Upper lobe of left lung (tissue), 6 donors: ENCODE measurements at regions not wholly inside any gene's neighbourhood (a gene's known extent, or its start where the extent isn't known, plus 50 kb on each side); places are given as distances from the start of the nearest gene placed in this dataset.

Experiments used
- ATAC-seq, 2 donors: fragments of 200-7000 bp; cut with Tn5 transposase; one replicate each; pipeline ENCODE4 v1.9.1; 2022; ENCODE audit warnings: mild to moderate bottlenecking in 2 of 2, moderate library complexity in 2 of 2; ENCODE audit not compliant: low FRiP score in 2 of 2
- DNase-seq, 2 donors: peaks; one replicate each; pipeline ENCODE4 v3.0.0-alpha.2; 2019 to 2020
- H3K27ac ChIP-seq, 4 donors: fragments of 200-600 bp; sonication (generic); one replicate each; pipeline ENCODE4 v1.5.1; 2016 to 2019
- H3K27me3 ChIP-seq, 4 donors: fragments of 200-600 bp; sonication (generic); one replicate each; pipeline ENCODE4 v1.5.1; 2017 to 2019
- H3K36me3 ChIP-seq, 4 donors: fragments of 200-600 bp; sonication (generic); one replicate each; pipeline ENCODE4 v1.5.1; 2016 to 2019
- H3K4me1 ChIP-seq, 4 donors: fragments of 200-600 bp; sonication (generic); one replicate each; pipeline ENCODE4 v1.5.1; 2018 to 2019
- H3K4me3 ChIP-seq, 4 donors: fragments of 200-600 bp; sonication (generic); one replicate each; pipeline ENCODE4 v1.5.1; 2017 to 2019; ENCODE audit warnings: mild to moderate bottlenecking in 2 of 4, moderate library complexity in 1 of 4
- H3K9me3 ChIP-seq, 4 donors: fragments of 200-600 bp; sonication (generic); one replicate each; pipeline ENCODE4 v1.5.1; 2018 to 2019
- CTCF ChIP-seq, 6 experiments: fragments of 450-650 bp in 4 of 6; fragments of 200-600 bp in 2 of 6; sonication (generic) in 2 of 6; IDR thresholded peaks; one replicate each; pipeline ENCODE4 v1.5.1; 2016 to 2019; ENCODE audit warnings: antibody characterized with exemption in 6 of 6
- EP300 ChIP-seq, 4 donors: sonication (generic); formaldehyde crosslinking; IDR thresholded peaks; one replicate each; pipeline ENCODE4 v1.5.1; 2017; ENCODE audit warnings: antibody characterized with exemption in 4 of 4, control low read depth in 2 of 4
- POLR2A ChIP-seq, 4 donors: fragments of 450-650 bp; IDR thresholded peaks; one replicate each; pipeline ENCODE4 v1.5.1; 2016 to 2017; ENCODE audit warnings: antibody characterized with exemption in 4 of 4, mild to moderate bottlenecking in 2 of 4
- POLR2AphosphoS5 ChIP-seq, 2 donors: sonication (generic); formaldehyde crosslinking; IDR thresholded peaks; one replicate each; pipeline ENCODE4 v1.5.1; 2017; ENCODE audit warnings: antibody characterized with exemption in 2 of 2
- WGBS, 2 donors: methylation state at CpG; one replicate each; pipeline ENCODE4 v1.1.5; 2017 to 2018; 5-methylcytosine and 5-hydroxymethylcytosine counted together
- donor health status: DM: no; HTN: no; CAD: no; lungs with moderate emphysema.
- donor health status: DM: no; HTN: yes; CAD: no; lungs with severe emphysema.

GRCh38 chr10:47193666-47194065 lies 106.3 kb upstream of the GDF10 start:
- no peaks in the 10 kb centered on the region for H3K9me3 ChIP-seq
- ATAC-seq (no peak), DNase-seq (no peak)
- no peaks in the 10 kb centered on the region for H3K27me3 ChIP-seq
- H3K36me3 ChIP-seq: no peaks in the 10 kb centered on the region
- no peak overlapping the region for H3K27ac ChIP-seq
- 94 to 95% methylated on average over 4 to 6 of the region's 6 CpGs for WGBS, 2 donors
- no peaks in the 10 kb centered on the region for H3K4me1 ChIP-seq
- H3K4me3 ChIP-seq: no peak overlapping the region
- TF ChIP-seq POLR2A (IDR thresholded peaks at IDR 0.05): no peak
- no peak for TF ChIP-seq EP300 (IDR thresholded peaks at IDR 0.05)
- no peak for TF ChIP-seq POLR2AphosphoS5 (IDR thresholded peaks at IDR 0.05)
- no peak for TF ChIP-seq CTCF (IDR thresholded peaks at IDR 0.05)

DNA sequence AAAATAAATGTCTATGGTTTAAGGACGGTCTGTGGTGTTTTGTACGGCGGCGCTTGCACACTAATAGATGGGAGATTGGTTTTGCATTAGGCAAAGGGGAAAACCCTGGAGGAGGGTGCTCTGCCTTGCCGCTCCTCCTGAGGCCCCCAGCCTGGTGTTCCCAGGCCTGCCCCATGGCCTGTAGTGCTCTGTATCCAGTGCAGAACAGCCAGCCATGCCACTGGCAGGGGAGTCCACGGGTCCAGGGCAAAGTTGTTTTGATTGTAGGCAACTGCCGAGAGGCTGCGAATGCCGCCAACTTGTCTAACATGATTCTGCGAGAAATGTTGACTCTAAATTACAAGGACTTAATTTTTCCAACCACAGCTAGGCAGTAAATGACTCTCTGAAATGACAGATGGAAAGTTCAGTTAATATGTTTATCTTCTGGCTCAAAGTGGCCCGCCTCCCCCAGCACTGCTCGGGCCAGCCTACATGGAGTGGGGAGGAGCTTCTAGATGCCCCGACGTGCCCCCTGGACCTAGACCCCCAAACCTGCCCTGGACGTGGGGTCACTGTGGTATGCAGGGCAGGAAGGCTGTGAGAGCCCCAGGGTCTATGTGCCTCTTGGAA lies 104.6 kb upstream of the GDF10 start:
- ATAC-seq: no peak
- TF ChIP-seq EP300 (IDR thresholded peaks at IDR 0.05) (no peak), POLR2A (IDR thresholded peaks at IDR 0.05) (no peak), POLR2AphosphoS5 (IDR thresholded peaks at IDR 0.05) (no peak), CTCF (IDR thresholded peaks at IDR 0.05) (no peak)
- Histone ChIP-seq H3K27ac (no peak overlapping the region), H3K4me1 (no peaks in the 10 kb centered on the region), H3K36me3 (no peaks in the 10 kb centered on the region), H3K9me3 (no peaks in the 10 kb centered on the region), H3K27me3 (no peaks in the 10 kb centered on the region), H3K4me3 (no peak overlapping the region)
- WGBS, 2 donors: 70 to 80% methylated on average over 8 to 15 of the region's 15 CpGs
- peak in 1 of 2 donors; percentile 48 for DNase-seq

DNA sequence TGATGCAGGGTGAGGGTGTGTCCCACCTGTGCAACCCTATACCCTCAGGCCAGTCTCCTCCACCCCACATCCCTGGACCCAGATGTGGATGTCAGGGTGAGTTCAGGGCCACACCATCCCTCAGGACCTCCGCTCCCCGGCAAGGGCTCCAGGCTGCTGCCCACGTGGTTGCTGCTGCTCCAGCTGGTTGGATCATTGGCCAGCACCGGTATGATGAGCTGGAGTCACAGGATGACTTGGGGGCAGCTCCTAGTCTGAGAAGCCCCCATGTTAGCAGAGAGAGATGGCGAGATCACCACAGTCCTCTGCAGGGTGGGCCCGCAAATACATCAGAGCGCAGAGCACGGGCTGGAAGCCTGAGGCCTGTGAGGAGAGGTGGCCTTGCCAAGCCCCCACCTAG lies 103.3 kb upstream of the GDF10 start:
- DNase-seq (peak in 1 of 2 donors; percentile 49), ATAC-seq (no peak)
- 94 to 97% methylated on average over 8 of the region's 8 CpGs for WGBS, 2 donors
- Histone ChIP-seq H3K27me3 (no peaks in the 10 kb centered on the region), H3K27ac (no peak overlapping the region), H3K4me1 (no peaks in the 10 kb centered on the region), H3K4me3 (no peak overlapping the region), H3K36me3 (no peaks in the 10 kb centered on the region), H3K9me3 (peaks cover 0 to 3% (median 0%) of the 10 kb centered on the region in 4 donors)
- TF ChIP-seq POLR2A (IDR thresholded peaks at IDR 0.05): no peak
- TF ChIP-seq POLR2AphosphoS5 (IDR thresholded peaks at IDR 0.05): no peak

GRCh38 chr10:47198221-47198620 lies 101.8 kb upstream of the GDF10 start:
- Histone ChIP-seq H3K9me3 (peaks cover 0 to 5% (median 0%) of the 10 kb centered on the region in 4 donors), H3K4me1 (no peaks in the 10 kb centered on the region), H3K36me3 (no peaks in the 10 kb centered on the region), H3K27ac (no peak overlapping the region), H3K4me3 (no peak overlapping the region), H3K27me3 (no peaks in the 10 kb centered on the region)
- 77 to 88% methylated on average over 4 of the region's 4 CpGs for WGBS, 2 donors
- ATAC-seq: no peak
- no peak for DNase-seq
- TF ChIP-seq POLR2AphosphoS5 (IDR thresholded peaks at IDR 0.05): no peak
- no peak for TF ChIP-seq POLR2A (IDR thresholded peaks at IDR 0.05)
- TF ChIP-seq CTCF (IDR thresholded peaks at IDR 0.05): no peak
- TF ChIP-seq EP300 (IDR thresholded peaks at IDR 0.05): no peak

DNA sequence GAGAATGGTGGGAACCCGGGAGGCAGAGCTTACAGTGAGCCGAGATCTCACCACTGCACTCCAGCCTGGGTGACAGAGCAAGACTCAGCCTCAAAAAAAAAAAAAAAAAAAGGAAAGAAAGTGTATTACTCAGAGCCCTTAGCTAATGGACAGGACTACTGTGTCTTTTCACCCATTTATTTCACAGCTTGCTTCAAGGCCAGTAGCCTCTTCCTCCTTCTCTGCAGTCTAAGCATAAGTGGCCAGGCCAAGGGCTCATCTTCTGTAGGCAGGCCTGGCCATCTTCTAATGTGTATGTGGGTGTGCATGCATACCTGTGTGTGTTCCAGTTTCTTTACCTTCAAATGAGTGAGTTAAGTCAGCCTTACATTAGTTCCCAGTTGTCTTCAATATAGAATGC lies 94.8 kb upstream of the GDF10 start:
- peak in 1 of 2 donors; percentile 32 for ATAC-seq
- peaks cover 0 to 5% (median 0%) of the 10 kb centered on the region in 4 donors for H3K9me3 ChIP-seq
- WGBS, 2 donors: 85 to 97% methylated on average over 2 of the region's 2 CpGs
- H3K27ac ChIP-seq: no peak overlapping the region
- TF ChIP-seq EP300 (IDR thresholded peaks at IDR 0.05) (no peak), POLR2A (IDR thresholded peaks at IDR 0.05) (no peak), CTCF (IDR thresholded peaks at IDR 0.05) (no peak), POLR2AphosphoS5 (IDR thresholded peaks at IDR 0.05) (no peak)
- H3K4me3 ChIP-seq: no peak overlapping the region
- H3K4me1 ChIP-seq: no peaks in the 10 kb centered on the region
- no peaks in the 10 kb centered on the region for H3K27me3 ChIP-seq
- H3K36me3 ChIP-seq: no peaks in the 10 kb centered on the region
- DNase-seq: no peak
